Prostate gland (tissue), 2 donors: ENCODE measurements at regions not wholly inside any gene's neighbourhood (a gene's known extent, or its start where the extent isn't known, plus 50 kb on each side); places are given as distances from the start of the nearest gene placed in this dataset.

ENCODE experiments used
- DNase-seq: peaks from one replicate; pipeline ENCODE4 v3.0.0-alpha.2; 2019; ENCODE audit warnings: low spot score
- H3K27ac ChIP-seq, 2 donors: fragments of 200-600 bp; sonication (generic); 2 replicates each; pipeline ENCODE4 v1.5.1; 2017 to 2019
- H3K27me3 ChIP-seq: fragments of 200-600 bp; sonication (generic); replicated peaks from 2 replicates; pipeline ENCODE4 v1.5.1; 2019; ENCODE audit not compliant: insufficient read depth
- H3K36me3 ChIP-seq, 2 donors: fragments of 200-600 bp; sonication (generic); 1 replicate in 1 of 2; 2 replicates in 1 of 2; pipeline versions ENCODE4 v1.5.1 to v1.8.1; 2017 to 2019
- H3K4me1 ChIP-seq: fragments of 200-600 bp; sonication (generic); replicated peaks from 2 replicates; pipeline ENCODE4 v1.5.1; 2019
- H3K4me3 ChIP-seq, 2 donors: fragments of 200-600 bp; sonication (generic); 2 replicates each; pipeline ENCODE4 v1.5.1; 2017 to 2019
- H3K9me3 ChIP-seq: fragments of 200-600 bp; sonication (generic); 2 replicates; pipeline ENCODE4 v1.5.1; 2017
- CTCF ChIP-seq, 4 experiments: fragments of 200-600 bp in 2 of 4; fragments of 450-650 bp in 2 of 4; sonication (generic) in 2 of 4; IDR thresholded peaks; 1 replicate in 3 of 4; 2 replicates in 1 of 4; pipeline ENCODE4 v1.5.1; 2016 to 2019; ENCODE audit warnings: antibody characterized with exemption in 4 of 4, mild to moderate bottlenecking in 2 of 4, moderate library complexity in 2 of 4
- POLR2A ChIP-seq: fragments of 450-650 bp; IDR thresholded peaks from one replicate; pipeline ENCODE4 v1.6.1; 2016; ENCODE audit warnings: antibody characterized with exemption, mild to moderate bottlenecking
- POLR2AphosphoS5 ChIP-seq: sonication (generic); formaldehyde crosslinking; IDR thresholded peaks from one replicate; pipeline ENCODE4 v1.6.1; 2017; ENCODE audit warnings: antibody characterized with exemption
- WGBS: methylation state at CpG from one replicate; pipeline ENCODE4 v1.1.5; 2018; 5-methylcytosine and 5-hydroxymethylcytosine counted together
- intact Hi-C: fragments of 100-400 bp; cut with DNase I; formaldehyde crosslinking; loops from one replicate; pipeline ENCODE4 v1.14.2; 2022

- no peak overlapping the region for H3K27ac ChIP-seq
Measured at GRCh38 chr6:28589234-28589956, 63.7 kb downstream of the GPX5 start.

GRCh38 chr6:28589957-28590349 lies 64.3 kb downstream of the GPX5 start:
- intact Hi-C loops: no loop called here
- Histone ChIP-seq H3K36me3 (no peaks in the 10 kb centered on the region), H3K9me3 (no peaks in the 10 kb centered on the region), H3K4me1 (no peaks in the 10 kb centered on the region), H3K27me3 (no peaks in the 10 kb centered on the region), H3K4me3 (no peak overlapping the region), H3K27ac (no peak overlapping the region)
- no peak for DNase-seq
- TF ChIP-seq POLR2AphosphoS5: no peak
- no peak for TF ChIP-seq POLR2A
- TF ChIP-seq CTCF (IDR thresholded peaks at IDR 0.05): no peak
- 41% methylated on average over 21 of the region's 21 CpGs for WGBS

More at GRCh38 chr6:28589234-28589956, 63.7 kb downstream of the GPX5 start:
- intact Hi-C loops: no loop called here
- DNase-seq: no peak
- no peaks in the 10 kb centered on the region for H3K9me3 ChIP-seq
- TF ChIP-seq CTCF (IDR thresholded peaks at IDR 0.05) (no peak), POLR2A (no peak), POLR2AphosphoS5 (no peak)
- H3K36me3 ChIP-seq: no peaks in the 10 kb centered on the region
- H3K27me3 ChIP-seq: no peaks in the 10 kb centered on the region
- H3K4me1 ChIP-seq: no peaks in the 10 kb centered on the region
- no peak overlapping the region for H3K4me3 ChIP-seq
- 18% methylated on average over 34 of the region's 34 CpGs for WGBS

- 20% methylated on average over 18 of the region's 18 CpGs for WGBS
- no peak for TF ChIP-seq CTCF (IDR thresholded peaks at IDR 0.05)
- no peak for TF ChIP-seq POLR2A
- no peak for TF ChIP-seq POLR2AphosphoS5
- no peaks in the 10 kb centered on the region for H3K9me3 ChIP-seq
- no peaks in the 10 kb centered on the region for H3K4me1 ChIP-seq
- intact Hi-C loops: no loop called here
- no peaks in the 10 kb centered on the region for H3K36me3 ChIP-seq
- no peak for DNase-seq
- no peak overlapping the region for H3K27ac ChIP-seq
- no peaks in the 10 kb centered on the region for H3K27me3 ChIP-seq
- no peak overlapping the region for H3K4me3 ChIP-seq
Measured at GRCh38 chr6:28597217-28597835, 71.6 kb downstream of the GPX5 start.

GRCh38 chr6:28597924-28598722 lies 72.4 kb downstream of the GPX5 start:
- intact Hi-C loops: no loop called here
- H3K4me1 ChIP-seq: no peaks in the 10 kb centered on the region
- TF ChIP-seq POLR2A (no peak), CTCF (IDR thresholded peaks at IDR 0.05) (no peak), POLR2AphosphoS5 (no peak)

More at GRCh38 chr6:28597924-28598722, 72.4 kb downstream of the GPX5 start:
- 46% methylated on average over 13 of the region's 13 CpGs for WGBS
- Histone ChIP-seq H3K27ac (no peak overlapping the region), H3K4me3 (no peak overlapping the region), H3K9me3 (no peaks in the 10 kb centered on the region), H3K27me3 (no peaks in the 10 kb centered on the region), H3K36me3 (no peaks in the 10 kb centered on the region)
- no peak for DNase-seq
